ENCODE measurements at regions not wholly inside any gene's neighbourhood (a gene's known extent, or its start where the extent isn't known, plus 50 kb on each side); places are given as distances from the start of the nearest gene placed in this dataset.

GRCh38 chr5:10838038-10838437, 77.0 kb upstream of the DAP start:
- no peaks in the 10 kb centered on the region for H3K36me3 ChIP-seq
- TF ChIP-seq CTCF (IDR thresholded peaks at IDR 0.05) (no peak), POLR2AphosphoS5 (IDR thresholded peaks at IDR 0.05; ENCODE audit: insufficient read depth in 1 of 2, low read depth in 1 of 2) (no peak)
- H3K9me3 ChIP-seq = no peaks in the 10 kb centered on the region
- no peak for DNase-seq (ENCODE audit: extremely low spot score in 2 of 2)
- no peaks in the 10 kb centered on the region for H3K4me1 ChIP-seq
- intact Hi-C loops (cut with DNase I) = no loop called here
- H3K27me3 ChIP-seq = no peaks in the 10 kb centered on the region
- H3K4me3 ChIP-seq = no peak overlapping the region
- H3K27ac ChIP-seq = no peak overlapping the region

- no peak for TF ChIP-seq CTCF (IDR thresholded peaks at IDR 0.05)
- TF ChIP-seq POLR2A (IDR thresholded peaks at IDR 0.05) = no peak
- no peak for TF ChIP-seq POLR2AphosphoS5 (IDR thresholded peaks at IDR 0.05; ENCODE audit: insufficient read depth in 1 of 2, low read depth in 1 of 2)
- intact Hi-C loops (cut with DNase I) = no loop called here
- no peaks in the 10 kb centered on the region for H3K36me3 ChIP-seq
- H3K4me1 ChIP-seq = peaks cover 4% of the 10 kb centered on the region
- H3K9me3 ChIP-seq = no peaks in the 10 kb centered on the region
- no peak for DNase-seq (ENCODE audit: extremely low spot score in 2 of 2)
- no peaks in the 10 kb centered on the region for H3K27me3 ChIP-seq
- H3K27ac ChIP-seq = no peak overlapping the region
- no peak overlapping the region for H3K4me3 ChIP-seq
Observed at GRCh38 chr5:10836986-10837385, 76.0 kb upstream of the DAP start.

DNA sequence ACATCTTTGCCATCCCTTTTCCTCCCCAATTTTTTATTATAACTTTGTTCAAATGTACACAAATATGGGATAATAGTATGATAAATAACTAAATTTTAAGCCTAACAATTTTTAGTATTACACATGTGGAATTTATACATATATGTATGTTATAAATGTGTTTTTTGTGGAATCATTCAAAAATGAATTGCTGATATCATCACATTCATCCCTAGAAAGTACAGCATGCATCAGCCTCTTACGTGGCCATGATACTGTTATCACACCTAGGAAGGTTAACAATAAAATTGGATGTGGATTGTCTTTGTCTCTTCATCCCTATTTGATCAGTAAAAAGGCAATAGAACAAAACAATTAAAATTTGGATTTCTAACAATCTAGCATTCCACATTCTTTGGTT, 73.7 kb upstream of the DAP start:
- no peak for DNase-seq (ENCODE audit: extremely low spot score in 2 of 2)
- H3K9me3 ChIP-seq = no peaks in the 10 kb centered on the region
- peaks cover 9% of the 10 kb centered on the region for H3K4me1 ChIP-seq
- TF ChIP-seq POLR2A (IDR thresholded peaks at IDR 0.05) = no peak
- TF ChIP-seq CTCF (IDR thresholded peaks at IDR 0.05) = no peak
- no peak for TF ChIP-seq POLR2AphosphoS5 (IDR thresholded peaks at IDR 0.05; ENCODE audit: insufficient read depth in 1 of 2, low read depth in 1 of 2)
- no peak overlapping the region for H3K27ac ChIP-seq
- H3K27me3 ChIP-seq = no peaks in the 10 kb centered on the region
- intact Hi-C loops (cut with DNase I) = no loop called here
- H3K4me3 ChIP-seq = no peak overlapping the region
- H3K36me3 ChIP-seq = no peaks in the 10 kb centered on the region

GRCh38 chr5:10832987-10833386, 72.0 kb upstream of the DAP start:
- no peaks in the 10 kb centered on the region for H3K27me3 ChIP-seq
- intact Hi-C loops (cut with DNase I) = no loop called here

DNA sequence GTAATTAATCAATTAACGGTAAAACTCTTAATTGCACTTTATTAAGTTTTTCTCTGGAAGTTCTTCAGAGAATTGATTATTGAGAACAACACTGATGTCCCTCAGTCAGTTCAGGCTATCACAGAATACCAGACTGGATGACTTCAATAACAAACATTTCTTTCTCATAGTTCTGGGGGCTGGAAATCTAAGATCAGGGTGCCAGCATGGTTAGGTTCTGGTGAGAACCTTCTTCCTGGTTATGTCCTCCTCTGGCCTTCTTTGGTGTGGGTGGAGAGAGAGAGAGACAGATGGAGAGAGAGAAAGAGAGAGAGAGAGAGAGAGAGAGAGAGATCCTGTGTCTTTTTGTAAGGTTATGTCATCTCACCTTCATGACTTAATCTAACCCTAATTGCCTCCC, 71.4 kb upstream of the DAP start:
- intact Hi-C loops (cut with DNase I) = no loop called here
- Histone ChIP-seq H3K36me3 (no peaks in the 10 kb centered on the region), H3K27ac (no peak overlapping the region), H3K4me1 (peaks cover 14% of the 10 kb centered on the region), H3K27me3 (no peaks in the 10 kb centered on the region), H3K4me3 (no peak overlapping the region), H3K9me3 (no peaks in the 10 kb centered on the region)
- TF ChIP-seq POLR2A (IDR thresholded peaks at IDR 0.05) (no peak), POLR2AphosphoS5 (IDR thresholded peaks at IDR 0.05; ENCODE audit: insufficient read depth in 1 of 2, low read depth in 1 of 2) (no peak), CTCF (IDR thresholded peaks at IDR 0.05) (no peak)
- DNase-seq (ENCODE audit: extremely low spot score in 2 of 2) = no peak

More at GRCh38 chr5:10832987-10833386, 72.0 kb upstream of the DAP start:
- TF ChIP-seq POLR2A (IDR thresholded peaks at IDR 0.05) (no peak), CTCF (IDR thresholded peaks at IDR 0.05) (no peak)
- DNase-seq (ENCODE audit: extremely low spot score in 2 of 2) = no peak
- no peak overlapping the region for H3K27ac ChIP-seq
- no peaks in the 10 kb centered on the region for H3K9me3 ChIP-seq
- peaks cover 14% of the 10 kb centered on the region for H3K4me1 ChIP-seq
- H3K4me3 ChIP-seq = no peak overlapping the region
- no peaks in the 10 kb centered on the region for H3K36me3 ChIP-seq
